OCI-LY1 (cell line): ENCODE measurements at regions not wholly inside any gene's neighbourhood (a gene's known extent, or its start where the extent isn't known, plus 50 kb on each side); places are given as distances from the start of the nearest gene placed in this dataset.

Experiments
- H2AFZ ChIP-seq: fragments of 200-600 bp; sonication (generic), shearing (Covaris generic); 2 replicates; pipeline ENCODE4 v1.6.0; 2014; ENCODE audit warnings: antibody characterized with exemption, mild to moderate bottlenecking, low read length
- H3F3A ChIP-seq: fragments of 200-600 bp; sonication (generic), shearing (Covaris generic); 2 replicates; pipeline ENCODE4 v1.6.0; 2014; ENCODE audit warnings: mild to moderate bottlenecking, antibody characterized with exemption, low read length, moderate library complexity; ENCODE audit not compliant: insufficient read depth
- H3K27ac ChIP-seq: fragments of 200-600 bp; sonication (generic); 2 replicates; pipeline ENCODE4 v1.5.1; 2014; ENCODE audit warnings: low read length, mixed run types, mild to moderate bottlenecking, low read depth; ENCODE audit not compliant: poor library complexity, severe bottlenecking
- H3K27me3 ChIP-seq: fragments of 200-600 bp; sonication (generic); 2 replicates; pipeline ENCODE4 v1.6.0; 2014; ENCODE audit warnings: antibody characterized with exemption, mild to moderate bottlenecking, low read length, moderate library complexity; ENCODE audit not compliant: insufficient read depth
- H3K36me3 ChIP-seq: fragments of 200-600 bp; sonication (generic); 2 replicates; pipeline ENCODE4 v1.6.1; 2014; ENCODE audit warnings: mild to moderate bottlenecking, antibody characterized with exemption, low read length, moderate library complexity, mixed read lengths; ENCODE audit not compliant: insufficient read depth
- H3K4me1 ChIP-seq: fragments of 200-600 bp; sonication (generic); 2 replicates; pipeline ENCODE4 v1.5.1; 2014; ENCODE audit warnings: mild to moderate bottlenecking, low read length, moderate library complexity; ENCODE audit not compliant: insufficient read depth, severe bottlenecking
- H3K4me2 ChIP-seq: fragments of 200-600 bp; sonication (generic), shearing (Covaris generic); 2 replicates; pipeline ENCODE4 v1.6.1; 2014; ENCODE audit warnings: low read length
- H3K4me3 ChIP-seq: fragments of 200-600 bp; sonication (generic); 2 replicates; pipeline ENCODE4 v1.5.1; 2014; ENCODE audit warnings: low read length, low read depth, mild to moderate bottlenecking, mixed read lengths; ENCODE audit not compliant: poor library complexity, severe bottlenecking
- H3K79me2 ChIP-seq: fragments of 200-600 bp; shearing (Covaris generic); 2 replicates; pipeline ENCODE4 v1.6.1; 2016; ENCODE audit warnings: mixed run types, low read length, mixed read lengths; ENCODE audit not compliant: insufficient read depth
- H3K9ac ChIP-seq: fragments of 200-600 bp; sonication (generic), shearing (Covaris generic); 2 replicates; pipeline ENCODE4 v1.6.1; 2014; ENCODE audit warnings: mild to moderate bottlenecking, low read length, mixed read lengths
- H3K9me2 ChIP-seq: fragments of 200-600 bp; sonication (generic), shearing (Covaris generic); 2 replicates; pipeline ENCODE4 v1.6.1; 2014; ENCODE audit warnings: low read depth, mild to moderate bottlenecking, low read length, mixed read lengths
- H3K9me3 ChIP-seq: fragments of 200-600 bp; shearing (Covaris generic); 2 replicates; pipeline ENCODE4 v1.6.1; 2014; ENCODE audit warnings: low read length, mixed read lengths
- H4K20me1 ChIP-seq: fragments of 200-600 bp; sonication (generic), shearing (Covaris generic); 2 replicates; pipeline ENCODE4 v1.6.0; 2016; ENCODE audit warnings: mild to moderate bottlenecking, low read length; ENCODE audit not compliant: insufficient read depth
- CTCF ChIP-seq: fragments of 200-600 bp; sonication (generic), shearing (Covaris generic); IDR thresholded peaks from 2 replicates; pipeline ENCODE4 v1.5.1; 2017; ENCODE audit warnings: mild to moderate bottlenecking, antibody characterized with exemption, low read length, moderate library complexity, mixed read lengths
- EZH2 ChIP-seq: fragments of 200-600 bp; sonication (generic), shearing (Covaris generic); IDR thresholded peaks from 2 replicates; pipeline ENCODE4 v1.8.0; 2017; ENCODE audit warnings: borderline replicate concordance, mixed run types, mild to moderate bottlenecking, antibody characterized with exemption, low read length, moderate library complexity, mixed read lengths

- Histone ChIP-seq H3K79me2 (peaks cover 26% of the 10 kb centered on the region; the same call in 1 of the 2 replicates), H3K4me1 (peaks cover 41% of the 10 kb centered on the region), H3K9me2 (no peaks in the 10 kb centered on the region), H3K9me3 (0 out of 2 replicates have a peak, but pooled peaks cover 2% of the 10 kb centered on the region), H3K4me2 (no peak overlapping the region), H2AFZ (no peak overlapping the region), H3K27ac (no peak overlapping the region), H3K27me3 (no peaks in the 10 kb centered on the region), H4K20me1 (no peaks in the 10 kb centered on the region), H3K9ac (no peak overlapping the region), H3K4me3 (no peak overlapping the region), H3K36me3 (no peaks in the 10 kb centered on the region), H3F3A (no peaks in the 10 kb centered on the region)
- TF ChIP-seq EZH2: no peak
- no peak for TF ChIP-seq CTCF
Observed at GRCh38 chr2:144265654-144266053, 254.3 kb downstream of the ZEB2 start.

- Histone ChIP-seq H3K27ac (no peak overlapping the region), H3K27me3 (no peaks in the 10 kb centered on the region), H3K36me3 (peaks cover 4% of the 10 kb centered on the region; the same call in 1 of the 2 replicates), H3F3A (no peaks in the 10 kb centered on the region), H3K4me3 (no peak overlapping the region), H3K9me2 (no peaks in the 10 kb centered on the region), H3K4me2 (no peak overlapping the region), H3K9ac (no peak overlapping the region), H3K9me3 (peaks cover 5% of the 10 kb centered on the region), H3K79me2 (peaks cover 35% of the 10 kb centered on the region), H3K4me1 (peaks cover 25% of the 10 kb centered on the region), H4K20me1 (no peaks in the 10 kb centered on the region), H2AFZ (no peak overlapping the region)
- TF ChIP-seq CTCF (no peak), EZH2 (no peak)
Observed at GRCh38 chr2:144261966-144262365, 258.0 kb downstream of the ZEB2 start.

GRCh38 chr2:144261336-144261735, 258.6 kb downstream of the ZEB2 start:
- Histone ChIP-seq H3K36me3 (peaks cover 4% of the 10 kb centered on the region; the same call in 1 of the 2 replicates), H3K4me3 (no peak overlapping the region), H3F3A (no peaks in the 10 kb centered on the region), H3K79me2 (peaks cover 41% of the 10 kb centered on the region), H3K9ac (no peak overlapping the region), H4K20me1 (no peaks in the 10 kb centered on the region), H3K4me1 (peaks cover 19% of the 10 kb centered on the region), H3K4me2 (no peak overlapping the region), H2AFZ (no peak overlapping the region), H3K9me3 (peaks cover 5% of the 10 kb centered on the region), H3K27ac (no peak overlapping the region), H3K9me2 (no peaks in the 10 kb centered on the region), H3K27me3 (no peaks in the 10 kb centered on the region)
- TF ChIP-seq CTCF (no peak), EZH2 (no peak)
